MM.1S (cell line): ENCODE measurements at regions not wholly inside any gene's neighbourhood (a gene's known extent, or its start where the extent isn't known, plus 50 kb on each side); places are given as distances from the start of the nearest gene placed in this dataset.

Experiments
- DNase-seq: peaks from one replicate; pipeline ENCODE4 v3.0.0-alpha.2; 2015
- H2AFZ ChIP-seq: fragments of 300-600 bp; sonication (generic); 2 replicates; pipeline ENCODE4 v1.6.0; 2016; ENCODE audit warnings: antibody characterized with exemption, low read length
- H3F3A ChIP-seq: fragments of 300-600 bp; sonication (generic); 2 replicates; pipeline ENCODE4 v1.6.1; 2016; ENCODE audit warnings: mild to moderate bottlenecking, antibody characterized with exemption, low read length, moderate library complexity, mixed read lengths; ENCODE audit not compliant: insufficient read depth
- H3K27ac ChIP-seq: fragments of 300-600 bp; sonication (generic); 2 replicates; pipeline ENCODE4 v1.5.1; 2016; ENCODE audit warnings: mild to moderate bottlenecking, low read length
- H3K27me3 ChIP-seq: fragments of 300-600 bp; sonication (generic); replicated peaks from 2 replicates; pipeline ENCODE4 v1.6.0; 2016; ENCODE audit warnings: low read length; ENCODE audit not compliant: insufficient read depth
- H3K36me3 ChIP-seq: fragments of 300-600 bp; sonication (generic); replicated peaks from 2 replicates; pipeline ENCODE4 v1.6.1; 2016; ENCODE audit warnings: mild to moderate bottlenecking, low read length, mixed read lengths; ENCODE audit not compliant: insufficient read depth
- H3K4me1 ChIP-seq: fragments of 300-600 bp; sonication (generic); 2 replicates; pipeline ENCODE4 v1.6.1; 2016; ENCODE audit warnings: low read length, mixed read lengths
- H3K4me2 ChIP-seq: fragments of 300-600 bp; sonication (generic); 2 replicates; pipeline ENCODE4 v1.6.0; 2016; ENCODE audit warnings: low read depth, low read length
- H3K4me3 ChIP-seq: fragments of 300-600 bp; sonication (generic); 2 replicates; pipeline ENCODE4 v1.5.1; 2016; ENCODE audit warnings: low read length, mixed read lengths
- H3K79me2 ChIP-seq: fragments of 300-600 bp; sonication (generic); 2 replicates; pipeline ENCODE4 v1.6.1; 2016; ENCODE audit warnings: mixed run types, low read length, mixed read lengths
- H3K9ac ChIP-seq: fragments of 300-600 bp; sonication (generic); 2 replicates; pipeline ENCODE4 v1.6.1; 2016; ENCODE audit warnings: low read length, mixed read lengths
- H3K9me2 ChIP-seq: fragments of 300-600 bp; sonication (generic); replicated peaks from 2 replicates; pipeline ENCODE4 v1.6.1; 2016; ENCODE audit warnings: mild to moderate bottlenecking, low read length, mixed read lengths; ENCODE audit not compliant: insufficient read depth
- H3K9me3 ChIP-seq: fragments of 300-600 bp; sonication (generic); replicated peaks from 2 replicates; pipeline ENCODE4 v1.6.1; 2016; ENCODE audit warnings: mild to moderate bottlenecking, low read length, mixed read lengths; ENCODE audit not compliant: insufficient read depth
- H4K20me1 ChIP-seq: fragments of 300-600 bp; sonication (generic); 2 replicates; pipeline ENCODE4 v1.6.1; 2016; ENCODE audit warnings: mild to moderate bottlenecking, low read length, moderate library complexity, mixed read lengths; ENCODE audit not compliant: insufficient read depth
- EZH2 ChIP-seq: fragments of 300-600 bp; sonication (generic); optimal IDR thresholded peaks from 2 replicates; pipeline ENCODE3; 2017; ENCODE audit warnings: low read depth, mild to moderate bottlenecking, antibody characterized with exemption, low read length, mixed read lengths
- EZH2phosphoT487 ChIP-seq: fragments of 300-600 bp; sonication (generic); IDR thresholded peaks from 2 replicates; pipeline ENCODE4 v1.6.1; 2018; ENCODE audit warnings: antibody characterized with exemption, low read length
- TF ChIP-seq, protein P1 (sequence below): fragments of 300-600 bp; sonication (generic); IDR thresholded peaks from 2 replicates; pipeline ENCODE4 v1.5.1; 2016; ENCODE audit warnings: antibody characterized with exemption, low read length, mixed read lengths

DNA sequence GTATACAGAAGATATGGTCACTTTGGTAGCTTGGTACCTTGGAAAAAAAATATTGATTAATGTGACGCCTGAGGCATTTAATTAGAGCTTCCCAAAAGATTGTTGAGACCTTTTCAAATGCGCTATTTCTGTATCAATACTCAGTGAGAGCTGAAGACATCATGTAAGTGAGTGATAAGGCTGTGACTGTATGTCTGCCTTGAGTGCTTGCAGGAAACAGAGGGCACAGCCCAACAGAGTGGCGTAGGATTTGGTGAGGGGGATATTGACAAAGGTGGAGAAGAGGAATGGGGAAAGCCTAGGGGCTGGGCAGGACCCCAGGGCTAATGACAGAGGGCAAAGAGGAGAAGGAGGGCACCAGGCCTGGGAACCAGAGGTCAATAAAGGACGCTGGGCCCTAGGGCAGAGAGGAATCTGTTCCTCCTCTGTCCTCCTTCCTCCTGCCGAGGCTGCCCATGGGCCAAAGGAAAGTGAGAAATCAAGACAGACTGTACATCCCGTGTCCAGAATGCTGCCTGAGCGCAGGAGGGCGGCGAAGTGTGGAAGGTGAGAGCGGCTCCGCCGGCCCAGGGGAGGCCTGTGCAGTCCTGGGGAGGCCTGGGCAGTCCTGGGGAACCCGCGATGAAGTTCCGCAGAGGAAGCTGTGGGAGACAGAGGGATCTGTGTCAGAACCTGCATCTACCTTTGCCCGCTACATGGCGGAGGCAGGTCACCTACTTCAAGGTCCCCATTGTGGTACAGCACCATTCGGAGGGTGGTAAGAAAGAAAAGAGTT is 228.6 kb upstream of the PIEZO2 start:
- no peak overlapping the region for H3K4me2 ChIP-seq
- no peak overlapping the region for H3K9ac ChIP-seq
- no peaks in the 10 kb centered on the region for H3K27me3 ChIP-seq
- no peaks in the 10 kb centered on the region for H3K9me2 ChIP-seq
- H2AFZ ChIP-seq = no peak overlapping the region
- no peaks in the 10 kb centered on the region for H3F3A ChIP-seq
- no peaks in the 10 kb centered on the region for H3K79me2 ChIP-seq
- H3K4me3 ChIP-seq = no peak overlapping the region
- no peaks in the 10 kb centered on the region for H3K36me3 ChIP-seq
- TF ChIP-seq, protein P1, sequence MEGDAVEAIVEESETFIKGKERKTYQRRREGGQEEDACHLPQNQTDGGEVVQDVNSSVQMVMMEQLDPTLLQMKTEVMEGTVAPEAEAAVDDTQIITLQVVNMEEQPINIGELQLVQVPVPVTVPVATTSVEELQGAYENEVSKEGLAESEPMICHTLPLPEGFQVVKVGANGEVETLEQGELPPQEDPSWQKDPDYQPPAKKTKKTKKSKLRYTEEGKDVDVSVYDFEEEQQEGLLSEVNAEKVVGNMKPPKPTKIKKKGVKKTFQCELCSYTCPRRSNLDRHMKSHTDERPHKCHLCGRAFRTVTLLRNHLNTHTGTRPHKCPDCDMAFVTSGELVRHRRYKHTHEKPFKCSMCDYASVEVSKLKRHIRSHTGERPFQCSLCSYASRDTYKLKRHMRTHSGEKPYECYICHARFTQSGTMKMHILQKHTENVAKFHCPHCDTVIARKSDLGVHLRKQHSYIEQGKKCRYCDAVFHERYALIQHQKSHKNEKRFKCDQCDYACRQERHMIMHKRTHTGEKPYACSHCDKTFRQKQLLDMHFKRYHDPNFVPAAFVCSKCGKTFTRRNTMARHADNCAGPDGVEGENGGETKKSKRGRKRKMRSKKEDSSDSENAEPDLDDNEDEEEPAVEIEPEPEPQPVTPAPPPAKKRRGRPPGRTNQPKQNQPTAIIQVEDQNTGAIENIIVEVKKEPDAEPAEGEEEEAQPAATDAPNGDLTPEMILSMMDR = no peak
- TF ChIP-seq EZH2phosphoT487 = no peak
- no peak for TF ChIP-seq EZH2
- DNase-seq = no peak
- H3K9me3 ChIP-seq = no peaks in the 10 kb centered on the region
- no peaks in the 10 kb centered on the region for H3K4me1 ChIP-seq
- H3K27ac ChIP-seq = no peak overlapping the region
- no peaks in the 10 kb centered on the region for H4K20me1 ChIP-seq

DNA sequence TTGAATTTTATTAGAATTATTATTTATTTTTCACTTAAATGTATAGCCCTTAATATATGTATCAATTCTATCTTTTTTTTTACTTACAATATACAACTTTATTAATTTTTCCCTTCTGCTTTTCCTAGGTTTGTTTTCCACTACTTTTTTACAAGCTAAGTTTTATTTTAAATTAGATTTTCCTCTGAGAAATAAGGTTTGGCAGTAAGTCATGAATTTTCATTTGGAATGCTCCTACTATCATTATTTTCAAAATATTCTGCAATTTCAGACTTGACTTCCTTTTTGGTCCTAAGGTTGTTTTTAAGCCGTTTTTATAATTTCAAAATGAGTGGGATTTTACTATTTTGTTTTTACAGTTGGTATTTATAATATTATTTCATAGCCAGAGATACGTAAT is 222.8 kb upstream of the PIEZO2 start:
- DNase-seq = no peak
- H3K4me2 ChIP-seq = no peak overlapping the region
- H3K79me2 ChIP-seq = no peaks in the 10 kb centered on the region
- no peaks in the 10 kb centered on the region for H4K20me1 ChIP-seq
- H3K36me3 ChIP-seq = no peaks in the 10 kb centered on the region
- TF ChIP-seq EZH2phosphoT487 = no peak
- no peak overlapping the region for H3K4me3 ChIP-seq
- H3K9me3 ChIP-seq = no peaks in the 10 kb centered on the region
- H3F3A ChIP-seq = no peaks in the 10 kb centered on the region
- no peaks in the 10 kb centered on the region for H3K4me1 ChIP-seq
- no peak overlapping the region for H2AFZ ChIP-seq
- no peak overlapping the region for H3K9ac ChIP-seq
- no peaks in the 10 kb centered on the region for H3K9me2 ChIP-seq
- H3K27ac ChIP-seq = no peak overlapping the region
- H3K27me3 ChIP-seq = no peaks in the 10 kb centered on the region

DNA sequence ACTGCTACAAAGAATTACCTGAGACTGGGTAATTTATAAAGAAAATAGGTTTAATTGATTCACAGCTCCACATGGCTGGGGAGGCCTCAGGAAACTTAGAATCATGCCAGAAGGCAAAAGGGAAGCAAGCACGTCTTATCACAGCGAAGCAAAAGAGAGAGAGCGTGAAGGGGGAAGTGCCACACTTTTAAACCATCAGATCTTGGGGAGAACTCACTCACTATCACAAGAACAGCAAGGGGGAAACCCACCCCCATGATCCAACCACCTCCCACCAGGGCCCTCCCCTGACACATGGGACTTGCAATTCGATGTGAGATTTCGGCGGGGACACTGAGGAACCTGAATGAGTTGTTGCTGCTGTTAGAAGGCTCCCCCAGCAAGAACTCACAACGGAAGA is 220.2 kb upstream of the PIEZO2 start:
- H2AFZ ChIP-seq = no peak overlapping the region
- no peaks in the 10 kb centered on the region for H3K9me2 ChIP-seq
- no peak for TF ChIP-seq EZH2phosphoT487
- TF ChIP-seq, protein P1 = no peak
- no peak for TF ChIP-seq EZH2
- no peak overlapping the region for H3K4me3 ChIP-seq
- H3K27me3 ChIP-seq = no peaks in the 10 kb centered on the region
- H3K36me3 ChIP-seq = no peaks in the 10 kb centered on the region
- no peaks in the 10 kb centered on the region for H3K79me2 ChIP-seq
- DNase-seq = no peak
- no peak overlapping the region for H3K27ac ChIP-seq
- no peaks in the 10 kb centered on the region for H3F3A ChIP-seq
- no peaks in the 10 kb centered on the region for H3K9me3 ChIP-seq
- no peak overlapping the region for H3K9ac ChIP-seq
- no peaks in the 10 kb centered on the region for H4K20me1 ChIP-seq
- H3K4me2 ChIP-seq = no peak overlapping the region
- no peaks in the 10 kb centered on the region for H3K4me1 ChIP-seq

DNA sequence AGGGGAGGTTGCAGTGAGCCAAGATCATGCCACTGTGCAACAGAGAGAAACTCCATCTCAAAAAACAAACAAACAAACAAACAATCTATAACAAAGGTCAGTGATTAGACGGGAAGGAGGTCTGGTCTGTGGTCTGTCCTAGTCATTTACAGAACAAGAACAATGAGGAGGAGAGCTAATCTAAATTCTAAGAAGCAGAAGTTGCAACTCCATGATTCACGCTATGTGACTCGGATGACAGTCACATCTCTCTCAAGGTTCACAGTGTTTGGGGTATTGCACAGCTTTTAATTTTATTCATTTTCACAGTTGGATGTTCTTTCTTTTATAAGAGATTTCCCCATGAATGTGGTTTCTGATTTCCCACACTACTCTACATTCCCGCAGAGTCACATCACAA is 218.7 kb upstream of the PIEZO2 start:
- Histone ChIP-seq H3K4me1 (no peaks in the 10 kb centered on the region), H3F3A (no peaks in the 10 kb centered on the region), H3K9me3 (no peaks in the 10 kb centered on the region), H3K4me2 (no peak overlapping the region), H3K9me2 (no peaks in the 10 kb centered on the region), H2AFZ (no peak overlapping the region), H3K9ac (no peak overlapping the region), H3K36me3 (no peaks in the 10 kb centered on the region), H3K79me2 (no peaks in the 10 kb centered on the region), H3K27me3 (no peaks in the 10 kb centered on the region), H4K20me1 (no peaks in the 10 kb centered on the region), H3K4me3 (no peak overlapping the region), H3K27ac (no peak overlapping the region)
- no peak for DNase-seq
- TF ChIP-seq EZH2phosphoT487 = no peak
- TF ChIP-seq, protein P1 = no peak
- no peak for TF ChIP-seq EZH2
